DND-41 (cell line): ENCODE measurements at regions not wholly inside any gene's neighbourhood (a gene's known extent, or its start where the extent isn't known, plus 50 kb on each side); places are given as distances from the start of the nearest gene placed in this dataset.

Experiments
- ATAC-seq: fragments of 200-7000 bp; cut with Tn5 transposase; 3 replicates; pipeline ENCODE4 v1.9.1; 2021; ENCODE audit warnings: low read depth; ENCODE audit not compliant: insufficient read depth
- DNase-seq: peaks from one replicate; pipeline ENCODE4 v3.0.0-alpha.2; 2020
- H2AFZ ChIP-seq: 2 replicates; pipeline ENCODE4 v1.6.0; 2012; ENCODE audit warnings: low read depth, low read length
- H3K27ac ChIP-seq: 2 replicates; pipeline ENCODE4 v1.5.1; 2012; ENCODE audit warnings: low read length, inconsistent platforms
- H3K27me3 ChIP-seq: fragments of 200-600 bp; sonication (generic); 2 replicates; pipeline ENCODE4 v1.6.0; 2012; ENCODE audit warnings: low read length, mild to moderate bottlenecking, inconsistent platforms; ENCODE audit not compliant: insufficient read depth, poor library complexity
- H3K36me3 ChIP-seq: 2 replicates; pipeline ENCODE4 v1.5.1; 2012; ENCODE audit warnings: low read length, inconsistent platforms; ENCODE audit not compliant: insufficient read depth
- H3K4me1 ChIP-seq: 2 replicates; pipeline ENCODE4 v1.5.1; 2012; ENCODE audit warnings: mild to moderate bottlenecking, low read length; ENCODE audit not compliant: insufficient read depth
- H3K4me2 ChIP-seq: 2 replicates; pipeline ENCODE4 v1.6.0; 2012; ENCODE audit warnings: mild to moderate bottlenecking, moderate library complexity, low read length, inconsistent platforms; ENCODE audit not compliant: insufficient read depth
- H3K4me3 ChIP-seq, 2 experiments: fragments of 200-600 bp in 1 of 2; shearing (Covaris generic) in 1 of 2; 2 replicates each; pipeline ENCODE4 v1.5.1; 2012 to 2016; ENCODE audit warnings: inconsistent platforms in 2 of 2, low read length in 2 of 2, mild to moderate bottlenecking in 2 of 2, low read depth in 1 of 2, moderate library complexity in 1 of 2
- H3K79me2 ChIP-seq: 2 replicates; pipeline ENCODE4 v1.6.0; 2012; ENCODE audit warnings: low read length, inconsistent platforms; ENCODE audit not compliant: insufficient read depth
- H3K9ac ChIP-seq: 2 replicates; pipeline ENCODE4 v1.6.0; 2012; ENCODE audit warnings: low read depth, mild to moderate bottlenecking, inconsistent platforms, low read length, moderate library complexity
- H3K9me3 ChIP-seq: 2 replicates; pipeline ENCODE4 v1.5.1; 2012; ENCODE audit warnings: low read length, moderate library complexity, mild to moderate bottlenecking, inconsistent platforms; ENCODE audit not compliant: insufficient read depth, severe bottlenecking
- H4K20me1 ChIP-seq: 2 replicates; pipeline ENCODE4 v1.6.0; 2012; ENCODE audit warnings: low read length; ENCODE audit not compliant: insufficient read depth
- EZH2 ChIP-seq: IDR thresholded peaks from 3 replicates; pipeline ENCODE4 v1.6.1; 2012; ENCODE audit warnings: borderline replicate concordance, low read depth, mild to moderate bottlenecking, moderate library complexity, low read length, inconsistent platforms; ENCODE audit not compliant: severe bottlenecking
- TF ChIP-seq, protein P1 (sequence below): IDR thresholded peaks from 2 replicates; pipeline ENCODE4 v1.5.1; 2012; ENCODE audit warnings: borderline replicate concordance, low read length, moderate library complexity, mild to moderate bottlenecking; ENCODE audit not compliant: poor library complexity, severe bottlenecking; ENCODE audit errors: extremely low read depth

DNA sequence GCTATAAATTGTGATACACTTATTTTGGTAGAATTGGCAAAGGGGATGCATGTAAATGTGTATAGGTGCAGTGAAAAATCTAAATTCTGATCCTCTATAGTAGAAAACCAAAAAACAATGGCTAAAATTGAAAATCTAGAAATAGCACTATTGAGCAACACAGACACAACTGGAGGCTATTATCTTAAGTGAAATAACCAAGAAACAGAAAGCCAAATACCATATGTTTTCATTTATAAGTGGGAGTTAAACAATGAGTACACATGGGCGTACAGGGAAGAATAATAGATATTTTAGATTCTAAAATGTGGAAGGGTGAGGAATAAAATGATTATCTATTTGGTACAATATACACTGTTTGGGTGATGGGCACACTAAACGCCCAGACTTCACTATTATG, 183.2 kb upstream of the TUSC1 start:
- H3K4me2 ChIP-seq, result no peak overlapping the region
- H3K4me1 ChIP-seq, result no peaks in the 10 kb centered on the region
- TF ChIP-seq EZH2, result no peak
- H3K9ac ChIP-seq, result no peak overlapping the region
- H3K4me3 ChIP-seq, result no peak overlapping the region
- DNase-seq (no peak), ATAC-seq (no peak)
- H3K79me2 ChIP-seq, result no peaks in the 10 kb centered on the region
- no peaks in the 10 kb centered on the region for H4K20me1 ChIP-seq
- H3K27me3 ChIP-seq, result no peaks in the 10 kb centered on the region
- H3K36me3 ChIP-seq, result no peaks in the 10 kb centered on the region
- no peaks in the 10 kb centered on the region for H3K9me3 ChIP-seq
- H2AFZ ChIP-seq, result no peak overlapping the region
- H3K27ac ChIP-seq, result no peak overlapping the region

- Histone ChIP-seq H3K4me1 (no peaks in the 10 kb centered on the region), H4K20me1 (no peaks in the 10 kb centered on the region), H3K4me3 (no peak overlapping the region), H3K9me3 (no peaks in the 10 kb centered on the region), H2AFZ (no peak overlapping the region), H3K79me2 (no peaks in the 10 kb centered on the region), H3K27me3 (no peaks in the 10 kb centered on the region), H3K27ac (no peak overlapping the region), H3K36me3 (no peaks in the 10 kb centered on the region), H3K4me2 (no peak overlapping the region), H3K9ac (no peak overlapping the region)
- no peak for DNase-seq
- ATAC-seq, result no peak
- no peak for TF ChIP-seq EZH2
- TF ChIP-seq, protein P1, sequence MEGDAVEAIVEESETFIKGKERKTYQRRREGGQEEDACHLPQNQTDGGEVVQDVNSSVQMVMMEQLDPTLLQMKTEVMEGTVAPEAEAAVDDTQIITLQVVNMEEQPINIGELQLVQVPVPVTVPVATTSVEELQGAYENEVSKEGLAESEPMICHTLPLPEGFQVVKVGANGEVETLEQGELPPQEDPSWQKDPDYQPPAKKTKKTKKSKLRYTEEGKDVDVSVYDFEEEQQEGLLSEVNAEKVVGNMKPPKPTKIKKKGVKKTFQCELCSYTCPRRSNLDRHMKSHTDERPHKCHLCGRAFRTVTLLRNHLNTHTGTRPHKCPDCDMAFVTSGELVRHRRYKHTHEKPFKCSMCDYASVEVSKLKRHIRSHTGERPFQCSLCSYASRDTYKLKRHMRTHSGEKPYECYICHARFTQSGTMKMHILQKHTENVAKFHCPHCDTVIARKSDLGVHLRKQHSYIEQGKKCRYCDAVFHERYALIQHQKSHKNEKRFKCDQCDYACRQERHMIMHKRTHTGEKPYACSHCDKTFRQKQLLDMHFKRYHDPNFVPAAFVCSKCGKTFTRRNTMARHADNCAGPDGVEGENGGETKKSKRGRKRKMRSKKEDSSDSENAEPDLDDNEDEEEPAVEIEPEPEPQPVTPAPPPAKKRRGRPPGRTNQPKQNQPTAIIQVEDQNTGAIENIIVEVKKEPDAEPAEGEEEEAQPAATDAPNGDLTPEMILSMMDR, result no peak
These were observed 178.9 kb upstream of the TUSC1 start for GRCh38 chr9:25857147-25857546.

GRCh38 chr9:25850803-25851202, 172.6 kb upstream of the TUSC1 start:
- no peak for ATAC-seq
- no peaks in the 10 kb centered on the region for H3K9me3 ChIP-seq
- H3K36me3 ChIP-seq, result no peaks in the 10 kb centered on the region
- DNase-seq, result no peak
- H3K27ac ChIP-seq, result no peak overlapping the region
- no peak overlapping the region for H2AFZ ChIP-seq
- no peaks in the 10 kb centered on the region for H4K20me1 ChIP-seq
- H3K79me2 ChIP-seq, result no peaks in the 10 kb centered on the region
- no peaks in the 10 kb centered on the region for H3K27me3 ChIP-seq
- no peak overlapping the region for H3K4me3 ChIP-seq
- no peak overlapping the region for H3K4me2 ChIP-seq
- no peak overlapping the region for H3K9ac ChIP-seq
- H3K4me1 ChIP-seq, result no peaks in the 10 kb centered on the region
- TF ChIP-seq, protein P1, result no peak
- no peak for TF ChIP-seq EZH2

DNA sequence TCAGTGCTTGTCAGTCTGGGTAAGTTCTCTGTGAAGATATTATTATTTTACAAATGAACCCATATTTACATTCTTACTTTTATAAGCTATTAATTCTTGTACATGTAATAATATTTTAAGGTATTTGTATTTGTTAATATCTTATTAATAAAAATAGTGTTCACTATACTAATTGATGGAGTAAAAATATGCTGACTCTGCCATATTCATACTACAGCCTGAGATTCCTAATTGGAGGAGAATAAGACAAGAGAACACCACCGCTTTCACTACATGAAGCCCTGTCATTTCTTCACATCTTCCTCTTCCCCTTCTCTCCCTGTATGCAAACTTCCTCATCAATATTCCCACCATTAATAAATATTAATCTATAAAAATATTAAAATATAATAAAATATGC, 167.6 kb upstream of the TUSC1 start:
- TF ChIP-seq EZH2, result no peak
- TF ChIP-seq, protein P1, result no peak
- H3K36me3 ChIP-seq, result no peaks in the 10 kb centered on the region
- no peak overlapping the region for H3K4me3 ChIP-seq
- H2AFZ ChIP-seq, result no peak overlapping the region
- H3K27me3 ChIP-seq, result no peaks in the 10 kb centered on the region
- no peak for DNase-seq
- H3K9me3 ChIP-seq, result no peaks in the 10 kb centered on the region
- H3K79me2 ChIP-seq, result no peaks in the 10 kb centered on the region
- ATAC-seq, result no peak
- H4K20me1 ChIP-seq, result no peaks in the 10 kb centered on the region
- no peaks in the 10 kb centered on the region for H3K4me1 ChIP-seq
- H3K9ac ChIP-seq, result no peak overlapping the region
- no peak overlapping the region for H3K27ac ChIP-seq
- no peak overlapping the region for H3K4me2 ChIP-seq
